ENCODE measurements at regions not wholly inside any gene's neighbourhood (a gene's known extent, or its start where the extent isn't known, plus 50 kb on each side); places are given as distances from the start of the nearest gene placed in this dataset.

- H4K8ac ChIP-seq (ENCODE audit: extremely low read depth, insufficient read depth, low read length), result no peak overlapping the region
- no peak overlapping the region for H2BK120ac ChIP-seq (replicated peaks; ENCODE audit: low read depth, low read length)
- H3K14ac ChIP-seq (ENCODE audit: insufficient read length), result no peak overlapping the region
- H2BK12ac ChIP-seq (ENCODE audit: low read depth, low read length), result no peak overlapping the region
- ChIA-PET POLR2A (ENCODE audit: partially characterized antibody) (no interaction called here), CTCF (ENCODE audit: partially characterized antibody) (interaction anchor here (0.5 kb wide), 1 partner anchor 255 kb away, joined by 3 read pairs; no protein-coding TSS in a partner anchor)
- no peak overlapping the region for H2AFZ ChIP-seq (ENCODE audit: low read length)
- H3K9me3 ChIP-seq (ENCODE audit: insufficient read depth in 2 of 2, low read depth in 1 of 2, low read length in 1 of 2), result no peaks in the 10 kb centered on the region
- no peak for TF ChIP-seq E2F6 (IDR thresholded peaks at IDR 0.05)
- TF ChIP-seq RFX5 (IDR thresholded peaks at IDR 0.05; ENCODE audit: borderline replicate concordance, low read depth, low read length), result no peak
- TF ChIP-seq GTF2F1 (IDR thresholded peaks at IDR 0.05; ENCODE audit: borderline replicate concordance, low read depth, low read length), result no peak
- no peak for TF ChIP-seq SP2 (IDR thresholded peaks at IDR 0.05; ENCODE audit: low read length)
- TF ChIP-seq SIRT6 (IDR thresholded peaks at IDR 0.05; ENCODE audit: low read length), result no peak
- no peak for TF ChIP-seq TAF7 (optimal IDR thresholded peaks at IDR 0.05; ENCODE audit: borderline replicate concordance, low read depth, low read length)
- no peak for TF ChIP-seq BACH1 (IDR thresholded peaks at IDR 0.05; ENCODE audit: low read length)
- no peak for TF ChIP-seq JUND (IDR thresholded peaks at IDR 0.05; ENCODE audit: low read length)
- no peak for TF ChIP-seq MAFK (IDR thresholded peaks at IDR 0.05; ENCODE audit: low read depth, low read length)
- TF ChIP-seq CHD1 (IDR thresholded peaks at IDR 0.05; ENCODE audit: low read depth, low read length), result no peak
- no peak for TF ChIP-seq SRF (IDR thresholded peaks at IDR 0.05; ENCODE audit: low read depth, low read length)
- TF ChIP-seq NRF1 (IDR thresholded peaks at IDR 0.05; ENCODE audit: low read depth, low read length), result no peak
- TF ChIP-seq POU5F1 (IDR thresholded peaks at IDR 0.05; ENCODE audit: low read depth, low read length), result no peak
- no peak for TF ChIP-seq CREB1 (IDR thresholded peaks at IDR 0.05)
- no peak for TF ChIP-seq TEAD4 (IDR thresholded peaks at IDR 0.05; ENCODE audit: low read depth, low read length)
- no peak for TF ChIP-seq ATF3 (IDR thresholded peaks at IDR 0.05; ENCODE audit: insufficient read depth, low read depth, low read length)
- 84% methylated on average over 4 of the region's 4 CpGs; no CpG with 5 or more reads in 1 of the 2 experiments for WGBS, 2 experiments (ENCODE audit: extremely low coverage in 1 of 2, insufficient coverage in 1 of 2, insufficient read length in 1 of 2, insufficient replicate concordance in 2 of 2, low coverage in 1 of 2, low lambda C conversion rate in 2 of 2, missing lambda C conversion rate in 1 of 2)
- H3K27me3 ChIP-seq (replicated peaks in 1 of 4; ENCODE audit: control insufficient read depth in 3 of 4, extremely low read depth in 1 of 4, insufficient read depth in 3 of 4, low read length in 3 of 4), result no peaks in the 10 kb centered on the region
- H3K79me2 ChIP-seq (ENCODE audit: control insufficient read depth in 1 of 2, insufficient read depth in 2 of 2, low read length in 2 of 2), result no peaks in the 10 kb centered on the region; a peak in 1 of 4 replicates
- H2AK5ac ChIP-seq (ENCODE audit: low read depth, low read length), result no peak overlapping the region
- H3K18ac ChIP-seq (ENCODE audit: extremely low read depth, low read length), result no peak overlapping the region
- no peak for DNase-seq (ENCODE audit: low read depth in 1 of 2, low spot score in 2 of 2)
- H3K79me1 ChIP-seq (ENCODE audit: low read depth, low read length), result no peaks in the 10 kb centered on the region; the same call in 1 of the 2 replicates
- H3K9ac ChIP-seq (replicated peaks in 1 of 4; ENCODE audit: extremely low read depth in 1 of 4, low read depth in 3 of 4, low read length in 3 of 4), result no peak overlapping the region
- H4K91ac ChIP-seq (replicated peaks; ENCODE audit: insufficient read length, low read length), result no peak overlapping the region
- H3K23me2 ChIP-seq (ENCODE audit: low read depth, low read length), result no peaks in the 10 kb centered on the region
- FAIRE-seq, result no peak
- no peak overlapping the region for H3K23ac ChIP-seq (ENCODE audit: insufficient read length)
- no peak overlapping the region for H3K4ac ChIP-seq (replicated peaks; ENCODE audit: insufficient read length, low read depth, low read length)
- no peak overlapping the region for H2BK15ac ChIP-seq (ENCODE audit: low read length)
- H3K4me1 ChIP-seq (replicated peaks in 1 of 4; ENCODE audit: control insufficient read depth in 3 of 4, insufficient read depth in 4 of 4, low read length in 3 of 4), result no peaks in the 10 kb centered on the region; a peak in 1 of 7 replicates
- no peak overlapping the region for H3K4me3 ChIP-seq (ENCODE audit: extremely low read depth in 1 of 4, insufficient read depth in 2 of 4, low read depth in 3 of 4, low read length in 4 of 4)
- H3K27ac ChIP-seq (ENCODE audit: low read depth, low read length), result no peak overlapping the region
- H3K4me2 ChIP-seq (ENCODE audit: insufficient read depth in 1 of 2, low read depth in 2 of 2, low read length in 2 of 2), result no peak overlapping the region
- H4K20me1 ChIP-seq (replicated peaks in 1 of 2; ENCODE audit: control insufficient read depth in 1 of 2, insufficient read depth in 2 of 2, low read length in 2 of 2), result peaks cover 0 to 2% of the 10 kb centered on the region in 2 experiments
- H4K5ac ChIP-seq (ENCODE audit: insufficient read length, low read depth, low read length), result no peak overlapping the region
- no peak overlapping the region for H2BK5ac ChIP-seq (ENCODE audit: low read depth, low read length)
- no peaks in the 10 kb centered on the region for H3K36me3 ChIP-seq (ENCODE audit: control insufficient read depth in 2 of 4, insufficient read depth in 4 of 4, low read length in 3 of 4)
- no peak overlapping the region for H2BK20ac ChIP-seq (ENCODE audit: low read length)
- H3K56ac ChIP-seq (replicated peaks; ENCODE audit: insufficient read length, low read depth, low read length), result no peak overlapping the region
Measured at GRCh38 chr2:167537743-167538142, 649.5 kb downstream of the XIRP2 start.
